CD4-positive, alpha-beta T cell (primary cell): ENCODE measurements at regions not wholly inside any gene's neighbourhood (a gene's known extent, or its start where the extent isn't known, plus 50 kb on each side); places are given as distances from the start of the nearest gene placed in this dataset.

ENCODE experiments used
- ATAC-seq: fragments of 200-7000 bp; cut with Tn5 transposase; one replicate; pipeline ENCODE4 v1.10.0; 2022; ENCODE audit warnings: mild to moderate bottlenecking; ENCODE audit not compliant: poor library complexity
- CTCF ChIA-PET: fragments of 350-600 bp; sonication (Branson Sonifier 250); formaldehyde crosslinking; loops from one replicate; lab custom pipeline; 2021; ENCODE audit warnings: antibody characterized with exemption, inconsistent platforms; lab: Charles Lee
- POLR2A ChIA-PET: fragments of 350-600 bp; sonication (Branson Sonifier 250); formaldehyde crosslinking; loops from one replicate; lab custom pipeline; 2021; ENCODE audit warnings: antibody characterized with exemption, inconsistent platforms; lab: Charles Lee
- DNase-seq, 14 experiments: peaks; one replicate each; pipeline ENCODE4 v3.0.0-alpha.2; 2013 to 2020; ENCODE audit warnings: mixed read lengths in 2 of 14
- H3K27ac ChIP-seq, 2 donors: one replicate each; pipeline versions ENCODE4 v1.5.1 to v1.7.0; 2013; ENCODE audit warnings: low read length in 2 of 2, low read depth in 1 of 2, mild to moderate bottlenecking in 1 of 2
- H3K27me3 ChIP-seq, 2 experiments: 1 replicate in 1 of 2; 2 replicates in 1 of 2; pipeline versions ENCODE4 v1.6.1 to v1.7.0; 2013; ENCODE audit warnings: low read length in 2 of 2, control low read depth in 1 of 2, mild to moderate bottlenecking in 1 of 2, moderate library complexity in 1 of 2; ENCODE audit not compliant: insufficient read depth in 2 of 2, control insufficient read depth in 1 of 2
- H3K36me3 ChIP-seq: one replicate; pipeline ENCODE4 v1.6.1; 2013; ENCODE audit warnings: low read length, control low read depth; ENCODE audit not compliant: insufficient read depth
- H3K4me1 ChIP-seq: one replicate; pipeline ENCODE4 v1.6.1; 2013; ENCODE audit warnings: low read length, control low read depth; ENCODE audit not compliant: insufficient read depth
- H3K4me3 ChIP-seq: one replicate; pipeline ENCODE4 v1.5.1; 2013; ENCODE audit warnings: mild to moderate bottlenecking, low read length, moderate library complexity
- H3K9me3 ChIP-seq, 2 experiments: 1 replicate in 1 of 2; 2 replicates in 1 of 2; pipeline versions ENCODE4 v1.6.1 to v1.7.0; 2013; ENCODE audit warnings: low read length in 2 of 2, mild to moderate bottlenecking in 2 of 2, control low read depth in 1 of 2, moderate library complexity in 1 of 2; ENCODE audit not compliant: control insufficient read depth in 1 of 2, insufficient read depth in 1 of 2
- H3K27ac Mint-ChIP-seq: one replicate; pipeline ENCODE4 v1.8.0; 2020; ENCODE audit warnings: mixed read lengths
- H3K27me3 Mint-ChIP-seq: one replicate; pipeline ENCODE4 v1.8.0; 2021; ENCODE audit warnings: mixed read lengths
- H3K36me3 Mint-ChIP-seq: one replicate; pipeline ENCODE4 v1.8.0; 2021; ENCODE audit warnings: low read depth, mixed read lengths
- H3K4me1 Mint-ChIP-seq: one replicate; pipeline ENCODE4 v1.8.0; 2021; ENCODE audit warnings: low read depth, mixed read lengths
- H3K4me3 Mint-ChIP-seq: one replicate; pipeline ENCODE4 v1.8.0; 2020; ENCODE audit warnings: mild to moderate bottlenecking, mixed read lengths
- H3K9me3 Mint-ChIP-seq: one replicate; pipeline ENCODE4 v1.8.0; 2020; ENCODE audit warnings: mixed read lengths
- intact Hi-C, 2 experiments: fragments of 100-400 bp; cut with DNase I in 1 of 2; cut with micrococcal nuclease in 1 of 2; formaldehyde crosslinking; loops; one replicate each; pipeline versions ENCODE4 v1.15.1 to v1.9.0; 2023 to 2025; cut with DNase I, micrococcal nuclease
- TF ChIP-seq, protein P1 (sequence below): fragments of 200-600 bp; IDR thresholded peaks from one replicate; pipeline ENCODE4 v1.8.0; 2022; ENCODE audit warnings: antibody characterized with exemption, mild to moderate bottlenecking

DNA sequence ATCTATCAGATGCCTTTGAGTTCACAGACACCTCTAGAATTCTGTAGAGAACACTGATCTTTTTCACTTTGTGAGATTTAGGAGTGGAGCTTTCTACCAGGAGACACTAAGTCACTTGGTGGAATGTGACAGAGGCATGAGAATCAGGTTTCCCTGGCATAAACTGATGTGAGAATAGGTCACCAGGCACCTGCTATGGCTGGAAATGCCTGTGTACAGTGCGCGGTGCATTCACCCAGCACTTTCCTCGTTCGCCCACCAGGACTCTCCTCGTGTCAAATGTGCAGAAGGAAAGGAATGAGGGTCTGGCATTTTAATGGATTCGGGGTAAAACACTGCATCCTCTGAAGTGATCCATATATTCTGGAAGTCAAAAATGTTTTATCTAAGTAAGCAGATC lies 281.8 kb upstream of the TUT7 start:
- Mint-ChIP-seq H3K27ac (no peak overlapping the region), H3K9me3 (no peaks in the 10 kb centered on the region), H3K4me3 (no peak overlapping the region), H3K4me1 (no peaks in the 10 kb centered on the region), H3K27me3 (peaks cover 42% of the 10 kb centered on the region), H3K36me3 (no peaks in the 10 kb centered on the region)
- ATAC-seq: no peak
- Histone ChIP-seq H3K9me3 (peaks cover 0 to 3% of the 10 kb centered on the region in 2 experiments), H3K4me3 (no peak overlapping the region), H3K27me3 (peaks cover 0 to 3% of the 10 kb centered on the region in 2 experiments), H3K27ac (no peak overlapping the region), H3K4me1 (no peaks in the 10 kb centered on the region), H3K36me3 (no peaks in the 10 kb centered on the region)
- intact Hi-C loops: loop anchor here in 1 of 2 experiments (10.0 kb wide), 1 partner anchor 689 kb away; no protein-coding TSS in a partner anchor
- DNase-seq: no peak
- ChIA-PET CTCF (no interaction called here), POLR2A (no interaction called here)
- TF ChIP-seq, protein P1, sequence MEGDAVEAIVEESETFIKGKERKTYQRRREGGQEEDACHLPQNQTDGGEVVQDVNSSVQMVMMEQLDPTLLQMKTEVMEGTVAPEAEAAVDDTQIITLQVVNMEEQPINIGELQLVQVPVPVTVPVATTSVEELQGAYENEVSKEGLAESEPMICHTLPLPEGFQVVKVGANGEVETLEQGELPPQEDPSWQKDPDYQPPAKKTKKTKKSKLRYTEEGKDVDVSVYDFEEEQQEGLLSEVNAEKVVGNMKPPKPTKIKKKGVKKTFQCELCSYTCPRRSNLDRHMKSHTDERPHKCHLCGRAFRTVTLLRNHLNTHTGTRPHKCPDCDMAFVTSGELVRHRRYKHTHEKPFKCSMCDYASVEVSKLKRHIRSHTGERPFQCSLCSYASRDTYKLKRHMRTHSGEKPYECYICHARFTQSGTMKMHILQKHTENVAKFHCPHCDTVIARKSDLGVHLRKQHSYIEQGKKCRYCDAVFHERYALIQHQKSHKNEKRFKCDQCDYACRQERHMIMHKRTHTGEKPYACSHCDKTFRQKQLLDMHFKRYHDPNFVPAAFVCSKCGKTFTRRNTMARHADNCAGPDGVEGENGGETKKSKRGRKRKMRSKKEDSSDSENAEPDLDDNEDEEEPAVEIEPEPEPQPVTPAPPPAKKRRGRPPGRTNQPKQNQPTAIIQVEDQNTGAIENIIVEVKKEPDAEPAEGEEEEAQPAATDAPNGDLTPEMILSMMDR: no peak

DNA sequence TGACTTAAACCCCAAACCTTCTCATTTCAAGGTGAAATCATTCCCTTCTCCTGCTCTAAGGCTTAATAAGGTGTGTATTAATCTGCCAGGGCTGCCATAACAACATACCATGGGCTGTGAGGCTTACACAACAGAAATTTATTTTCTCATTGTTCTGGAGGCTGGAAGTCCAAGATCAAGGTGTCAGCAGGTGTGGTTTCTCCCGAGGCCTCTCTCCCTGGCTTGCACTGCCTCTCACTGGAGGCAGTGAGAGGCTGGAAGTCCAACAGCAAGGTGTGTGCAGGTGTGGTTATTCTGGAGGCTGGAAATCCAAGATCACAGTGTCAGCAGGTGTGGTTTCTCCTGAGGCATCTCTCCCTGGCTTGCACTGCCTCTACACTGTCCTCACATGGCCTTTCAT lies 280.3 kb upstream of the TUT7 start:
- no peaks in the 10 kb centered on the region for H3K4me1 Mint-ChIP-seq
- H3K27me3 Mint-ChIP-seq: peaks cover 42% of the 10 kb centered on the region
- H3K4me3 ChIP-seq: no peak overlapping the region
- no peak overlapping the region for H3K4me3 Mint-ChIP-seq
- CTCF ChIA-PET: no interaction called here
- H3K27ac Mint-ChIP-seq: no peak overlapping the region
- no peak overlapping the region for H3K27ac ChIP-seq
- intact Hi-C loops: loop anchor here in 1 of 2 experiments (10.0 kb wide), 1 partner anchor 690 kb away; no protein-coding TSS in a partner anchor
- no peaks in the 10 kb centered on the region for H3K36me3 ChIP-seq
- H3K4me1 ChIP-seq: no peaks in the 10 kb centered on the region
- ATAC-seq (no peak), DNase-seq (no peak)
- H3K9me3 ChIP-seq: peaks cover 0 to 3% of the 10 kb centered on the region in 2 experiments
- TF ChIP-seq, protein P1: no peak
- peaks cover 0 to 3% of the 10 kb centered on the region in 2 experiments for H3K27me3 ChIP-seq
- H3K9me3 Mint-ChIP-seq: no peaks in the 10 kb centered on the region
- POLR2A ChIA-PET: no interaction called here
- no peaks in the 10 kb centered on the region for H3K36me3 Mint-ChIP-seq

DNA sequence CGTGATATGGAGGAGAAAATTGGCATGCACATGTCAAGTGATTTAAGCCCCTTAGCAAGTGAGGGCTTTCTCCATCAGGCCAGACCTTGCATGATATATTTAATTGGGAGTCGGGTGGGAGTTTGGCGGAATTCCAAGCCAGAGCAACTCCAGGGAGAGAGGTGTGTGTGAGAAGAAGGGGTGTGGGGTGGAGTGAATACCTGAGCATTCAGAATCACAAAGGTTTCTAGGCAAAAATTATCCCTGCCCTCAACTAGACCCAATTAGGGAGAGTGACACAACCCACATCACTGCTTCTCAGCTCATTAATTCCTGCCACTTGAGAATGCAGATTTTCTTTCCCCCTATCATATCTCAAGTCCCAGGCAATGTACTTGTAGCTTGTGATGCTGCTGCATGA lies 279.7 kb upstream of the TUT7 start:
- TF ChIP-seq, protein P1: no peak
- CTCF ChIA-PET: no interaction called here
- peaks cover 0 to 3% of the 10 kb centered on the region in 2 experiments for H3K9me3 ChIP-seq
- no peak overlapping the region for H3K27ac Mint-ChIP-seq
- DNase-seq: no peak
- no peak overlapping the region for H3K4me3 ChIP-seq
- no peaks in the 10 kb centered on the region for H3K9me3 Mint-ChIP-seq
- no peaks in the 10 kb centered on the region for H3K36me3 Mint-ChIP-seq
- H3K27ac ChIP-seq: no peak overlapping the region
- H3K27me3 Mint-ChIP-seq: peaks cover 42% of the 10 kb centered on the region
- no peaks in the 10 kb centered on the region for H3K4me1 ChIP-seq
- ATAC-seq: no peak
- POLR2A ChIA-PET: no interaction called here
- H3K27me3 ChIP-seq: peaks cover 0 to 3% of the 10 kb centered on the region in 2 experiments
- intact Hi-C loops: loop anchor here in 1 of 2 experiments (10.0 kb wide), 1 partner anchor 691 kb away; no protein-coding TSS in a partner anchor
- no peak overlapping the region for H3K4me3 Mint-ChIP-seq
- no peaks in the 10 kb centered on the region for H3K36me3 ChIP-seq
- H3K4me1 Mint-ChIP-seq: no peaks in the 10 kb centered on the region
